ENCODE measurements at regions not wholly inside any gene's neighbourhood (a gene's known extent, or its start where the extent isn't known, plus 50 kb on each side); places are given as distances from the start of the nearest gene placed in this dataset.

- TF ChIP-seq CTCF (IDR thresholded peaks at IDR 0.05; ENCODE audit: low read length), result no peak
- no peak for TF ChIP-seq EZH2 (optimal IDR thresholded peaks at IDR 0.05; ENCODE audit: low read depth, low read length)
- TF ChIP-seq EZH2phosphoT487 (IDR thresholded peaks at IDR 0.05; ENCODE audit: low read length), result no peak
Measured at GRCh38 chr4:163949976-163950601, 455.6 kb downstream of the TMA16 start.
